HG02840 (cell line): ENCODE measurements at regions not wholly inside any gene's neighbourhood (a gene's known extent, or its start where the extent isn't known, plus 50 kb on each side); places are given as distances from the start of the nearest gene placed in this dataset.
"Not testable (repeated sequence)": the region's sequence is repeated elsewhere in the genome, so short reads cannot be mapped to it uniquely, and the experiment has no call there.

Experiments
- ATAC-seq: cut with Tn5 transposase; IDR thresholded peaks from one replicate; pipeline ENCODE4 v1.9.1; 2021; ENCODE audit warnings: mild to moderate bottlenecking, moderate library complexity, moderate number of reproducible peaks; ENCODE audit not compliant: unreplicated experiment, low FRiP score

- no peak for ATAC-seq
Observed at GRCh38 chr9:29174136-29174535, 1600.9 kb upstream of the C9orf72 start.

- ATAC-seq = no peak
Observed at GRCh38 chr9:29176231-29176630, 1603.0 kb upstream of the C9orf72 start.

DNA sequence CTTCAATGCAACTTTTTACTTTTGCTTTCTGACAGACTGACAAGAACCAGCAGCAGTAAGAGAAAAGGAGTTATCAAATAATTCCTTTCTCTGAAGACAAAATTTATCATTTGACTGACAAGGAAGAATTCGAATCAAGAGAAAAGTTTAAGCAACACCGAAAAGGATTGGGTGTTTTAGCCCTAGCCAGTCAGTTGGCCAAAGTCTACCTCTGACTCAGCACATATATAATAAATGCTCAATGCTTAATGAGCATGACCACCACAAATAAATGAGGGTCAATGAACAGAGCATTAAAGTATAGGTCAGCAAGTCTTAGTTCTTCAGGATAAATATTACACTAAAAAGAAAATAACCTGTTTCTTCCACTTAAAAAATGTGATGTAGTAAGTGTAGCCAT, 1603.5 kb upstream of the C9orf72 start:
- no peak for ATAC-seq

DNA sequence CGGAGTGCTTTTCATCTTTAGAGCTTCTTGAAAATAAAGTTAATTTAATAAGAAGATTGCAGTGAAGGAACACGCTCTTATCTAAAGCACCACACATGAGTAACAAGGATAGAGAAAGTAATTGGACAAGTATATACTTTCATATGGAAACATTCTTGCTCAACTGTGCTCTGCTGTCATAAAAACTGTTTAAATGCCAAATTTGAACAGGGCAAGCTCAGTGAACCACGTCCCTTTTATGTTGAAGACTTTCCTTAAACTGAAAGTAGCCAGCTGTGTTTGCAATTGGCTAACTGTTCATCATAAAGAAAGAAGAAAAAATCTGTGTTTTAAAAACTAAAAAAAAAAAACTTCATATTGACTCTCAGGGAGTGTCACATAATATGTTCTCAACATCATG, 1610.7 kb upstream of the C9orf72 start:
- ATAC-seq = no peak

DNA sequence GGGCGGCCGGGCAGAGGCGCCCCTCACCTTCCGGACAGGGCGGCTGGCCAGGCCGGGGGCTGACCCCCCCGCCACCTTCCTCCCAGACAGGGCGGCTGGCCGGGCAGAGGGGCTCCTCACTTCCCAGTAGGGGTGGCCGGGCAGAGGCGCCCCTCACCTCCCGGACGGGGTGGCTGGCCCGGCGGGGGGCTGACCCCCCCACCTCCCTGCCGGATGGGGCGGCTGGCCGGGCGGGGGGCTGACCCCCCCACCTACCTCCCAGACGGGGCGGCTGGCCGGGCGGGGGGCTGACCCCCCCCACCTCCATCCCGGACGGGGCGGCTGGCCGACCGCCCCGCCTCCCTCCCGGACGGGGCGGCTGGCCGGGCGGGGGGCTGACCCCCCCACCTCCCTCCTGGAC, 1615.5 kb upstream of the C9orf72 start:
- ATAC-seq = not testable (repeated sequence)

DNA sequence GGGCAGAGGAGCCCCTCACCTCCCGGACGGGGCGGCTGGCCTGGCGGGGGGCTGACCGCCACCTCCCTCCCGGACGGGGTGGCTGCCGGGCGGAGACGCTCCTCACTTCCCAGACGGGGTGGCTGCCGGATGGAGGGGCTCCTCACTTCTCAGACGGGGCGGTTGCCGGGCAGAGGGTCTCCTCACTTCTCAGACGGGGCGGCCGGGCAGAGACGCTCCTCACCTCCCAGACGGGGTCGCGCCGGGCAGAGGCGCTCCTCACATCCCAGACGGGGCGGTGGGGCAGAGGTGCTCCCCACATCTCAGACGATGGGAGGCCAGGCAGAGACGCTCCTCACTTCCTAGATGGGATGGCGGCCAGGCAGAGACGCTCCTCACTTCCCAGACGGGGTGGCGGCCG, 1615.9 kb upstream of the C9orf72 start:
- not testable (repeated sequence) for ATAC-seq

DNA sequence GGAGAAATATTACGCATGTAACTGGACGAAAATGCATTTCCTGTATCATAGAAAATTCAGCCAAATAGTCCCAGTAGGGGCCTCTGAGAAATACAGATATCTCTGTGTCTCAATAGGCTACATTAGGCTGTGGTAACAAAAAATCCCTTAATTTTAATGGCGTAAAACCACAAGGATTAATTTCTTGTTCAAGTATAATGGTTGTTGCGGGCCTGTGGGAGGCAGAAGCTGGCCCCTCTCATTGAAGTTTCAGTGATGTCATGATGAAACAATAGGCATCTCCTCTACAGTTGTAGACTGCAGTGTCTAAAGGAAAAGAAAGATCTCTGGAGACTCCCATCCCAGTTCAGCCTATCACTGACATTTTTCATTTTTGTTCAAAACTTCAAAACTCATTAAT, 1625.6 kb upstream of the C9orf72 start:
- no peak for ATAC-seq

DNA sequence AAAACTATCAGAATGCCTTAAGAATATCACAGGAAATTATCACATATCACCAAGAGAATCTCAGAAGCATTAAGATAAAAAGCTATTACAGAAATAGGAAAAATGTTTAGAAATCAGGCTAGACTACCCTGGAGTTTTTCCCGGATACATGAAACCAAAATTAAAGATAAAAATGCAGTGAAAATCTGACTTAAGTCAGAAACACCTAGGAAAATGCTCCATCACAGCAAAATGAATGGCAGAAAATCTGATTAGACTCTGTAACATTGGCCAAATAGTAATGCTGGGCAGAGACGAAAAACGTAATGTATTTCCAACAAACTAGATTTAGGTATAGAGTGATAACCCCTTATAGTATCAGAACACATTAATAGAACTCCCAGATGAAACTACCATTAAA, 1626.7 kb upstream of the C9orf72 start:
- no peak for ATAC-seq

- no peak for ATAC-seq
Observed at GRCh38 chr9:29200650-29201049, 1627.4 kb upstream of the C9orf72 start.

DNA sequence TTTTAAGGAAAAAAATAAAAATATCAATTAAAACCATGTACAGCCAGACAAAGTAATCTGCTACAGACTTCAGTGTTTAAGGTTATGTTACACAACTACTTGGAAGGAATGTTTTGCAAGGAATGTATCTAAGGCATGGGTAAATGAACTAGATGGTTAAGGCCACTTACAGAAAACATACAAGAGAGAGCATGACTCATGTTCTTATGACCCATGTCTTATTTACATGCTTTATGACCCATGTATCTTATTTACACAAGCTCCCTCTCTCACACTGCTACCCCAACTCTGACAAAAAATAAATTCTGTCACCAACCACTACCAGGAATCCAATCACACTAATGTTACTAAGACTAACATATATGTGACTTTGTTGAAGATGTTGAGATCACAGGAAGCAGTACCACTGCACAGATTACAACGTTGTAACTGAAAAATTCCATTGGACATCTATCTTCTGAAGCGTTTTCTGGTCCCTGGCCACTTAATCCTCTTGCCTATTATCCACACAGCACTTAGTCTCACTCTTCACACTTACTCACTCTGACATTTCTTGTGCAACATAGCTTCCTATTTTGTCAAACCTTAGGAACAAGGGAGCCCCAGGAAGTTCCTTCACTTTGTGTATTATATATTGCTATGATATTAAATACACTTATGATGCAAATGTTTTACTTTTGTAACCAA, 1630.1 kb upstream of the C9orf72 start:
- ATAC-seq = no peak

GRCh38 chr9:29208670-29209069, 1635.4 kb upstream of the C9orf72 start:
- no peak for ATAC-seq

DNA sequence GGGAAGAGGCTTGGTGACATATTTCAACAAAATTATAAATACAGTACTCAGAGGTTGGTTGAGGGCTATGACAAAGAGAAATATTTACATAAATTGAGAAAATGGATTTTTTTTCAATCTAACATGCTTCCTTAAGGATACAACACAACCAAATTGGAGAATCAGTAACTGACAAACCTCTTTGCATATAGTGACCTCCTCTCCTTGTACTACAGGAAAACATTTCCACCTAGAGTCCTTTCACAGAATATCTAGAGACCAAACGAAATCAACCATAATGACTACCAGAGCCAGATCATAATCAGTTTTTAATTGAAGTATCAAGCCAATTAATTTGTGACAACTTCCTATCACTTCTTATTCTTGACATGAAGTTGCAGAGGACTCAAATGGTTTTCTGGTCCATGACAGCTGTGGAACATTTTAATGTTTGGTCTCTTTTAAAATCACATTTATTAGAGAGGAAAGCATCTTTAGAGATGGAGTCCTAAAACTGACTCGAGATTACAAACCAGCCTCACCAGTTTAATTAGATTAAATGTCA, 1636.5 kb upstream of the C9orf72 start:
- ATAC-seq = no peak

- no peak for ATAC-seq
Observed at GRCh38 chr9:29211003-29211579, 1637.8 kb upstream of the C9orf72 start.

GRCh38 chr9:29211580-29212396, 1638.5 kb upstream of the C9orf72 start:
- peak; percentile 81 for ATAC-seq

DNA sequence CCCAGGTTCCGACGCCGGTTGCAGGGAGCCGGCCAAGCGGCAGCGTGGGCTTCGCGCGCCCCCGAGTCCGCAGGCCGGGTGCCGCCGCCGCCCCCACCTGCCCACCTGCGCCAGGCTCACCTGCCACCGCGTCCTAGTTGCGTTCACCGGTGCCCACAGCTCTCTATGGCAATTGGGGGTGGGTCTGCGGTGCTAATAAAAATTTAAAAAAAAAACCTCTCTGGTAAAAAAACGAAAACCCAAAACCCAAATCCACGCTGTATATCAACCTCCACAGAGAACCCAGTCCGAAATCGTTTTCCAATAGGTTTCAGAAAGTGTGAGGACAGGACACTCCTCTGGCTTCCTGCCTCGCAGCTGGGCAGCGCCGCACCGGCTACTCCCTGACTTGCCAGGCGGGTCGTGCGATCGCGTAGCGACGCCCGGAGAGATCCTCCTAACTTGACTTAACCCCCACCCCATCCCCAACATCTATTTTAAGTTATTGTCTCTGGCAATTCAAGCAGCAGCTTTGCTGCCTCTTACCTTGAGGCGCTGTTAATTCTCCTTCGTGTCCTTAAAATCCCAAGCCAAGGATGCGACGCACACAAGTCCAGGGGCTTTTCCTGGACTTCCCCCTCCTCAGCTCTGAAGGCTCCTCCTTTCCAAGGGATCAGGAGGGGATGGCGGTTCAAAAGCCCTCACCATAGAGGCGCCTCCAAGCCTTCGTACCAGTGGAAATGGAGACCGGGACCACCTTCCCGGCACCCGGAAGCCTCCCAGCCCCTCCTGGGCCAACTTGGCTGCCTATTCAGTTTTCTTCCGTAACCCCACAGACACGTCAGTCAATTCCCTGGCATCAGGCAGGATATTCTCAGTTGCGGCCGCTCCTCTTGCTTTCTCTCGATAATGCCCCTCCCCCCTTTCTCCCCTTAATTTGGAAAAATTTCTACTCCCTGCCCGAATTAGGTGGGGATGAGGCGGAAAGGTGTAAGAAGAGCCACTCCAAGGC, 1639.4 kb upstream of the C9orf72 start:
- ATAC-seq = no peak

DNA sequence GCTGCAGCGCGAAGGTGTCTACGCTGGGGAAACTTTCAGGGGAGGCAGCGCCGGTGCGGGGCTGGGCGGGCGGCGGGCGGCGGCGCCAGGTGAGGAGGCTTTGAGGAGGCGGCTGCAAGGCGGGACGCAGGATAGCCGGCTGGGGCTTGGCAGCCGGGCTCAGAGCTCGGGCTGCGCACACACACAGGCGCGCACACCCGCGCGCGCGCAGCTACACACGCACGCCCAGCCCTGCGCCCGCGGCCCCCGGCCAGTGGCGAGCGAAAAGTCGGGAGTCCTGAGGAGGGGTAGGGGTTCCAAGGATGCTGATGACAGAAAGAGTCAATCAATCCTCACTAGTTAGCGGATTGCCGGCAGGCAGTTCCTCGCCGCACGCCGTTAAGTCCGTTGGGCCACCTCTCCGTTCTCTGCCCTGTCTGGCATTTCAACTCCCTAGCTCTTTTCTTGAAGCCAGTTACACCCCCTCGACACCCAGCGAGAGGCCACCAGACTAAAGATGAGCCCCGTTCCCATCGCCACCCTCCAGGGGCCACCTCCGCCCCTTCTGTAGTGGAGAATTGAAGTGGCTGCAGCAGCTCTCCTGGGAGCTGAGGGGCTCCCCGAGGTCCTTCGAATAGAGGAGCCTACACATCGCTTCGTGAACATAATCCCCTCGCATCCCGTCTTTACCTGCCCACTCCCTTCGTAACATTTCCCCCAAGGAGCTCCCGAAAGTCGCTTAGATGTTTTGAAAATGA, 1640.3 kb upstream of the C9orf72 start, which contains the start of gene LINGO2:
Gene LINGO2 (minus strand): TSS at position 185 of the 737 bp plus-strand sequence.
- no peak for ATAC-seq

DNA sequence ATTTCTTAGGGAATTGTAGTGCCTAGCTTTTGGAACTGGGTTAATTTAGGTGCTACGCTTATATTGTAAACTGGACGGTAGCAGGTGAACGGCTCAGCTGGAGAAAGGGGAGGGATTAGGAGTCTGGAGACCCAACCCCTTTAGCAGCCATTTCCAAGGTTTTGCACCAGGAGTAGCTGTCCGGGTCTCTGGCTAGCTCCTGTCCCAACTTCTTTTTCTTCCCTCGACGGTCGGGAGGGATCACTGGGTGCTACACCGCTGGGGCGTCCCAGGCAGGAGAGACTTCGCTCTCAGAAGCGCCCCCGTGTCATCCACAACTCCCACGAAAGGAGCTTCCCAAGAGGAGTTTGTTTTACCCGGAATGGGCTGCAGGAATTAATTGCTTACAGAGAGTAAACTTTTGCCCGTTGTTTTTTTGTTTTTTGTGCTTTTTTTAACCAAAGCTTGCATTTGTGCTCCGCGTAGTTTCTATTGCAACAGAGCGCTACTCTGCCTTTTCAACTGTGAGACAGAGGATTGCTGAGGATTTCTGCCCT, 1640.9 kb upstream of the C9orf72 start:
- ATAC-seq = no peak

DNA sequence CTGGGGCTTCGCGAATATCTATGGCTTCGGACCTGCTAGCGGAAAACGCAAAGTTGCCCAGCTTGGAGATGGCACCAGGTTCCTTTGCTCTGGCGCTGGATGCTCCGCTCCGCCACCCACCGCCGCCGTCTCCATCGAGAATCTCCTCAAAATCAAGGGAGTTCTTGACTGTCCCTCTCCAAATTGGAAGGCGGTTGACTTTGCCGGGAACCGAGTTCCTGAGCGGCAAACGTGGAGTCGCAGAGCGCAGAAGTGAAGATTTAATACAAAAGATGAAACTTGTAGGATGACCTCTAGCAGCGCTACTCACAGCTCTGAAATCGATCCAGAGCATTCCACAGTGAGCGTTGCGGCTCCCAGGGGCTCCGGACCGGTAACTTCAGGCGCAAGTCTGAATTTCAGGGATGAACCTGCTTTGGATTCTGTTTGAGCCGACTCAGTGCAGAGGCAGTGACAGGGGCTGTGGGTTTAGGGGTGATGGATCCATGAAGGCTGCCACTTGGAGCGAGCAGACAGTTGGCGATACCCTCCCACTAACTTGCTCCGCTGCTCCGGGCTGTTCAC, 1641.5 kb upstream of the C9orf72 start:
- no peak for ATAC-seq

GRCh38 chr9:29217966-29218365, 1644.7 kb upstream of the C9orf72 start:
- no peak for ATAC-seq
